ENCODE measurements at regions not wholly inside any gene's neighbourhood (a gene's known extent, or its start where the extent isn't known, plus 50 kb on each side); places are given as distances from the start of the nearest gene placed in this dataset.

DNA sequence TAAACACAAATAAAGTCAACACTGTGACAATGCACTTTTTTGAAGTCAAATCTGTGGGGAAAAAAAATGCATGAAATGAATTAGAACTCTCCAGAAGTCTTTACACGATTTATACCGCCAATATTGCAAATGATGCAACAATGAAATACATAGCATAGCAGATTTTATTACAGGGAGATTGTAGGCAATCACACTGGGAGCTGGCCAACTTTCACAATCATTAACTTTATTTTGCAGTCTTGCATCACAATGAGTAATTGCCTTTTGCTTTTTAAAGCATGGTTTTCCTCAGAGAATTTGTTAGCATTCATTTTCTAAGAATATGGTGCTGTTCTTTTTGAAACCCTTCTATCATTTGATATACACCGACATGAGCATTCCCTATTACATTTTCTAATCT is 366.4 kb upstream of the FSIP2 start:
- Histone ChIP-seq H3K27ac (ENCODE audit: low read depth, low read length) (no peak overlapping the region), H3K9me3 (ENCODE audit: control insufficient read depth, low read length) (no peaks in the 10 kb centered on the region), H3K27me3 (ENCODE audit: control insufficient read depth, insufficient read depth, low read length, poor library complexity, severe bottlenecking) (no peaks in the 10 kb centered on the region), H3K4me1 (ENCODE audit: control insufficient read depth, insufficient read depth, low read length) (no peaks in the 10 kb centered on the region), H3K4me3 (ENCODE audit: low read length) (no peak overlapping the region), H3K9ac (ENCODE audit: extremely low read depth, low read length, poor library complexity, severe bottlenecking) (no peak overlapping the region), H3K36me3 (ENCODE audit: control insufficient read depth, insufficient read depth, low read length) (no peaks in the 10 kb centered on the region)
- Mint-ChIP-seq H3K27me3 (ENCODE audit: insufficient read depth) (no peaks in the 10 kb centered on the region), H3K27ac (no peak overlapping the region), H3K36me3 (ENCODE audit: low read depth) (no peaks in the 10 kb centered on the region), H3K4me3 (no peak overlapping the region), H3K9me3 (no peaks in the 10 kb centered on the region), H3K4me1 (no peaks in the 10 kb centered on the region)
- TF ChIP-seq, protein P1, sequence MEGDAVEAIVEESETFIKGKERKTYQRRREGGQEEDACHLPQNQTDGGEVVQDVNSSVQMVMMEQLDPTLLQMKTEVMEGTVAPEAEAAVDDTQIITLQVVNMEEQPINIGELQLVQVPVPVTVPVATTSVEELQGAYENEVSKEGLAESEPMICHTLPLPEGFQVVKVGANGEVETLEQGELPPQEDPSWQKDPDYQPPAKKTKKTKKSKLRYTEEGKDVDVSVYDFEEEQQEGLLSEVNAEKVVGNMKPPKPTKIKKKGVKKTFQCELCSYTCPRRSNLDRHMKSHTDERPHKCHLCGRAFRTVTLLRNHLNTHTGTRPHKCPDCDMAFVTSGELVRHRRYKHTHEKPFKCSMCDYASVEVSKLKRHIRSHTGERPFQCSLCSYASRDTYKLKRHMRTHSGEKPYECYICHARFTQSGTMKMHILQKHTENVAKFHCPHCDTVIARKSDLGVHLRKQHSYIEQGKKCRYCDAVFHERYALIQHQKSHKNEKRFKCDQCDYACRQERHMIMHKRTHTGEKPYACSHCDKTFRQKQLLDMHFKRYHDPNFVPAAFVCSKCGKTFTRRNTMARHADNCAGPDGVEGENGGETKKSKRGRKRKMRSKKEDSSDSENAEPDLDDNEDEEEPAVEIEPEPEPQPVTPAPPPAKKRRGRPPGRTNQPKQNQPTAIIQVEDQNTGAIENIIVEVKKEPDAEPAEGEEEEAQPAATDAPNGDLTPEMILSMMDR (conservative IDR thresholded peaks at IDR 0.05), result no peak
- no peak for DNase-seq
- WGBS, 2 experiments (ENCODE audit: insufficient coverage in 1 of 2, insufficient read length in 1 of 2), result 80 to 100% methylated on average over 1 to 3 of the region's 3 CpGs

DNA sequence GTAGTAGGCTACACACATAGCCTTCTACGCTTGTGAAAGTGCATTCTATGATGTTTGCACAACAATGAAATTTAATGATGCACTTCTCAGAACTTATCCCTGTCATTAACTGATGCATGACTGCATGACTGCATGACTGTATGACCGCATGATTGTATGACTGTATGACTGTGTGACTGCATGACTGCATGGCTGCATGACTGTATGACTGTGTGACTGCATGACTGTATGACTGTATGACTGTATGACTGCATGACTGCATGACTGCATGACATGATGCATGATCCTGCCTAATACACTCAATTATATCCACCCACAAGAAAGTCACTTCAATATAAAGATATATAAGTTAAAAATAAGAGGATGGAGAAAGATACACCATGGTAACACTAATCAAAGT is 365.4 kb upstream of the FSIP2 start:
- H3K4me1 Mint-ChIP-seq, result no peaks in the 10 kb centered on the region
- WGBS, 2 experiments (ENCODE audit: insufficient coverage in 1 of 2, insufficient read length in 1 of 2), result 91 to 100% methylated on average over 2 of the region's 2 CpGs
- H3K27ac Mint-ChIP-seq, result no peak overlapping the region
- TF ChIP-seq, protein P1 (conservative IDR thresholded peaks at IDR 0.05), result no peak
- no peaks in the 10 kb centered on the region for H3K27me3 Mint-ChIP-seq (ENCODE audit: insufficient read depth)
- Histone ChIP-seq H3K4me1 (ENCODE audit: control insufficient read depth, insufficient read depth, low read length) (no peaks in the 10 kb centered on the region), H3K27me3 (ENCODE audit: control insufficient read depth, insufficient read depth, low read length, poor library complexity, severe bottlenecking) (no peaks in the 10 kb centered on the region), H3K36me3 (ENCODE audit: control insufficient read depth, insufficient read depth, low read length) (no peaks in the 10 kb centered on the region), H3K9me3 (ENCODE audit: control insufficient read depth, low read length) (no peaks in the 10 kb centered on the region), H3K27ac (ENCODE audit: low read depth, low read length) (no peak overlapping the region), H3K9ac (ENCODE audit: extremely low read depth, low read length, poor library complexity, severe bottlenecking) (no peak overlapping the region), H3K4me3 (ENCODE audit: low read length) (no peak overlapping the region)
- H3K36me3 Mint-ChIP-seq (ENCODE audit: low read depth), result no peaks in the 10 kb centered on the region
- H3K9me3 Mint-ChIP-seq, result no peaks in the 10 kb centered on the region
- H3K4me3 Mint-ChIP-seq, result no peak overlapping the region
- no peak for DNase-seq

DNA sequence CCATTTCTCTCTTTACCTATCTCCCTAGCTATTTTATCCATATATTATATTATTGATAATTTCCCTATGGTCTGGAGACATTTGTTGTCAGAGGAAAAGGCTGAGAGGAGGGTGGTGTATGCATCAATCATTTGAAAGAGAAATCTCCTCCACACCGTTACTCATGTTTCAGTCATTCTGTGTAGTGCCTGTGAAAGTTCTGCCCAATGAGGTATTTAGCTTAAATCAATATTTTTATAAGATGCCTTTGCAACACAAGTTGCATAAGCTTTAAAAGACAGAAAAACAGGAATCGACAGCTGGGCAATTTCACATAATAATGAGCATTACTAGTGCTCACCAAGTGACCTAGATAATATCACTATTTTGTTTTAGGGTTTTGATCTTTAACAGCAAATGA is 363.7 kb upstream of the FSIP2 start:
- Histone ChIP-seq H3K4me3 (ENCODE audit: low read length) (no peak overlapping the region), H3K4me1 (ENCODE audit: control insufficient read depth, insufficient read depth, low read length) (no peaks in the 10 kb centered on the region), H3K27ac (ENCODE audit: low read depth, low read length) (no peak overlapping the region), H3K36me3 (ENCODE audit: control insufficient read depth, insufficient read depth, low read length) (no peaks in the 10 kb centered on the region), H3K9ac (ENCODE audit: extremely low read depth, low read length, poor library complexity, severe bottlenecking) (no peak overlapping the region), H3K27me3 (ENCODE audit: control insufficient read depth, insufficient read depth, low read length, poor library complexity, severe bottlenecking) (no peaks in the 10 kb centered on the region), H3K9me3 (ENCODE audit: control insufficient read depth, low read length) (no peaks in the 10 kb centered on the region)
- H3K4me3 Mint-ChIP-seq, result no peak overlapping the region
- H3K27ac Mint-ChIP-seq, result no peak overlapping the region
- no peaks in the 10 kb centered on the region for H3K27me3 Mint-ChIP-seq (ENCODE audit: insufficient read depth)
- 85% methylated on average over 2 of the region's 2 CpGs; no CpG with 5 or more reads in 1 of the 2 experiments for WGBS, 2 experiments (ENCODE audit: insufficient coverage in 1 of 2, insufficient read length in 1 of 2)
- no peaks in the 10 kb centered on the region for H3K9me3 Mint-ChIP-seq
- TF ChIP-seq, protein P1 (conservative IDR thresholded peaks at IDR 0.05), result no peak
- H3K36me3 Mint-ChIP-seq (ENCODE audit: low read depth), result no peaks in the 10 kb centered on the region
- DNase-seq, result no peak
- H3K4me1 Mint-ChIP-seq, result no peaks in the 10 kb centered on the region
